CD4-positive, alpha-beta T cell treated with Interleukin-2 at 100 ng/mL for 4 hours (primary cell): ENCODE measurements at regions not wholly inside any gene's neighbourhood (a gene's known extent, or its start where the extent isn't known, plus 50 kb on each side); places are given as distances from the start of the nearest gene placed in this dataset.

Source experiments
- DNase-seq: peaks from one replicate; pipeline ENCODE4 v3.0.0-alpha.2; 2020; ENCODE audit warnings: low spot score

GRCh38 chr4:14850455-14851097 lies 151.7 kb upstream of the CPEB2 start:
- no peak for DNase-seq

- no peak for DNase-seq
Measured at GRCh38 chr4:14853176-14853943, 148.9 kb upstream of the CPEB2 start.

GRCh38 chr4:14855719-14856061 lies 146.6 kb upstream of the CPEB2 start:
- DNase-seq = no peak

GRCh38 chr4:14856062-14856933 lies 146.0 kb upstream of the CPEB2 start:
- peak; percentile 15 for DNase-seq

- DNase-seq = no peak
Measured at GRCh38 chr4:14856934-14857235, 145.4 kb upstream of the CPEB2 start.

- DNase-seq = no peak
Measured at GRCh38 chr4:14857475-14857874, 144.8 kb upstream of the CPEB2 start.

GRCh38 chr4:14857981-14858380 lies 144.3 kb upstream of the CPEB2 start:
- no peak for DNase-seq

GRCh38 chr4:14862891-14863290 lies 139.4 kb upstream of the CPEB2 start:
- no peak for DNase-seq

- DNase-seq = no peak
Measured at GRCh38 chr4:14863418-14864364, 138.6 kb upstream of the CPEB2 start.

- DNase-seq = no peak
Measured at GRCh38 chr4:14864365-14865030, 137.8 kb upstream of the CPEB2 start.

GRCh38 chr4:14865031-14865366 lies 137.3 kb upstream of the CPEB2 start:
- no peak for DNase-seq

GRCh38 chr4:14865804-14866203 lies 136.5 kb upstream of the CPEB2 start:
- no peak for DNase-seq

- no peak for DNase-seq
Measured at GRCh38 chr4:14867847-14868246, 134.4 kb upstream of the CPEB2 start.

GRCh38 chr4:14868426-14869395 lies 133.6 kb upstream of the CPEB2 start:
- DNase-seq = no peak

- peak; percentile 24 for DNase-seq
Measured at GRCh38 chr4:14871676-14872430, 130.4 kb upstream of the CPEB2 start.

- DNase-seq = no peak
Measured at GRCh38 chr4:14874990-14875389, 127.3 kb upstream of the CPEB2 start.

GRCh38 chr4:14877246-14878225 lies 124.7 kb upstream of the CPEB2 start:
- DNase-seq = peak; percentile 3

GRCh38 chr4:14878681-14879080 lies 123.6 kb upstream of the CPEB2 start:
- DNase-seq = no peak
